ENCODE measurements at regions not wholly inside any gene's neighbourhood (a gene's known extent, or its start where the extent isn't known, plus 50 kb on each side); places are given as distances from the start of the nearest gene placed in this dataset.
"Not testable (repeated sequence)": the region's sequence is repeated elsewhere in the genome, so short reads cannot be mapped to it uniquely, and the experiment has no call there.

DNA sequence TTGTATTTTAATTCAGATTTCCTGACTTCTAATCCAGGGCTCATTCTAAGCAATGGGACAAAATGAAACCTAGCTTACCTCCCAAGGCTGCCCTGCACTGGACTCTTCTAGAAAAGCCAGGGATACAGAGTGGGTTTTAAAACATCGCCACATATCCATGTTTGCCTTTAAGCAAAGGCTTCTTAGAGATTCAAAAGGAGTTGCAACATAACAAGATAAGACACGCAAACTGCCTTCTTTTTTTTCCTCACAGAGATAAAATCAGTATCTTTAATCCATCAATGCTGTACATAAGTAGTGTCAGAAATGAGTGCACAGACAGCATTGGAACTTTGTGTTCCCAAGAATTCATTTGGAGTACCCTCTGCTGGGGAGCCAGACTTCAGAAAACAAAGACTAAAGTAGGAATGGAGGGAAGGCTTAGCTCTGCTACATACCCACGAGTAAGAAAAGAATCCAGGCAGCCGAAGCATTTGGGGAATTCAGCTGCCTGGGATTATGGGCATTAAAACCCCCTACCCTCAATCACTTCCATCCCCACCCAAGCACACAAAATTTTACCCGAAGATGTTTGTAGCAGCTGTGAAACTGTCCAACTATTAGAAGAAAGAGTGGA is 427.8 kb downstream of the ARL4A start:
- Histone ChIP-seq H3K4me1 (replicated peaks in 1 of 2) (peaks cover 4 to 5% of the 10 kb centered on the region in 2 donors), H3K27ac (no peak overlapping the region), H3K4me3 (no peak overlapping the region)
- ATAC-seq (replicated peaks in 6 of 8): peak in 3 of 8 experiments; percentile 31 to 46 (median 40)
- 0 to 63% (median 42%) methylated on average over 1 to 5 of the region's 5 CpGs; no CpG with 5 or more reads in 2 of the 10 experiments for WGBS, 10 experiments
- in situ Hi-C loops (cut with MboI; ENCODE audit: low pct_unique_long_range_greater_than_20kb in 2 of 9, low sequenced_read_pairs in 9 of 9, unreplicated experiment in 9 of 9): loop anchor here in 1 of 9 experiments (10.0 kb wide), 1 partner anchor 420 kb away; no protein-coding TSS in a partner anchor

DNA sequence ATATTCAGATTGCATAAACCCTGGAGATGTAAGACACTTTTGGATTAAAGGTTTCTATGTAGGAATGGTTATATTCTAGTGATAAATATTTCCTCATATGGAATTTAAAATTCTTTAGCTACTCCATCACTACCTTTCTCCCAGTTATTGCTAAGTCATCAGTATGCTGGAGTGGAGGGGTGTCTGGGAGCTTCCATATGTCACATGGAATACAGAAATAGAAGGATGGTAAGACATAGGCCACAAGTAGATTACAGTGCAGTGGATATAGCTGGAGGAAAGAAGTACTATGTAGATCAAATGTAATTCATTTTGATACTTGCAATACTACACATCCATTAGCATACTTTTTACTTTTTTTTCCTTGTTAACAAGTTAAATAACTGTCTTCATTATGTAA is 428.4 kb downstream of the ARL4A start:
- in situ Hi-C loops (cut with MboI; ENCODE audit: low pct_unique_long_range_greater_than_20kb in 2 of 9, low sequenced_read_pairs in 9 of 9, unreplicated experiment in 9 of 9): loop anchor here in 1 of 9 experiments (10.0 kb wide), 1 partner anchor 421 kb away; no protein-coding TSS in a partner anchor
- Histone ChIP-seq H3K4me1 (replicated peaks in 1 of 2) (peaks cover 4 to 5% of the 10 kb centered on the region in 2 donors), H3K4me3 (no peak overlapping the region), H3K27ac (no peak overlapping the region)
- peak in 2 of 8 experiments; percentile 38 to 52 for ATAC-seq (replicated peaks in 6 of 8)

DNA sequence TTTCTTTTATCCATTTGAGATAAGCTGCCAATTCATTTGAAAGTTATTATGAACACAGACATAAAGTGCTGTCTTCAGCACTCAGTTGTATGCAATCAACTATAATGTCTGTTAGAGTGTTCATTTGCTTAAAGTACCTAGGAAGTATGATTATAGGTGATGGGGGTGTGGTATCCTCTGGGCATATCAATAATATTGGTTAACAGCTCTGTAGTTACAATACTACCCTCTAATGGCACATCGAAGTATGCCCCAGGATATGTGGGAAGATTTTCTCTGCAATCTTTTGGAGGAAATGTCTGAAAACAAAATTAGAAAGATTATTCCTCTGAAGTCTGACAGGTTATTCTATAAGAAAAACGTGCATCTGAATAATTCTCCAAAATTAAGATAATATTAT is 429.7 kb downstream of the ARL4A start:
- no peak overlapping the region for H3K27ac ChIP-seq
- 0 to 64% (median 24%) methylated on average over 1 to 2 of the region's 2 CpGs for WGBS, 10 experiments
- peak in 1 of 8 experiments; percentile 56 for ATAC-seq (replicated peaks in 6 of 8)
- H3K4me3 ChIP-seq: no peak overlapping the region
- H3K4me1 ChIP-seq (replicated peaks in 1 of 2): peaks cover 4 to 5% of the 10 kb centered on the region in 2 donors
- in situ Hi-C loops (cut with MboI; ENCODE audit: low pct_unique_long_range_greater_than_20kb in 2 of 9, low sequenced_read_pairs in 9 of 9, unreplicated experiment in 9 of 9): loop anchor here in 1 of 9 experiments (10.0 kb wide), 1 partner anchor 422 kb away; no protein-coding TSS in a partner anchor

DNA sequence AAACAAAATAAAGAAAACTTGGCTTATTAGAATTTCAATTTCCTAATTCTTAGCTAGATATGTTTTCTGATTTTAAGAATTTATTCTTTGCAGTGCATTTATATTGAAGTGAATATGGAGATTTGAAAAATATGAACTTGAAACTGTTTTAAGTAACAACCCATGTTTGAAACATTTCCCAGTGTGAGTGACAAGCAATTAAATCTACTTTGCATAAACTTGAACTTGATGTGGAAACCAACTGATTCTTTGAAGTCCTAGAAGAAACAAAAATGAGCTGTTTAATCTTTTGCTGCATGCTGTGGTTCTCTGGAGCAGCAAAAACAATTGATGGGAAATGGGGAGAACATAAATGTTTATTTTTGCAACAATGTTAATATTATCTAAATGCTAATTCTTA is 430.2 kb downstream of the ARL4A start:
- Histone ChIP-seq H3K27ac (no peak overlapping the region), H3K4me1 (replicated peaks in 1 of 2) (peaks cover 4 to 5% of the 10 kb centered on the region in 2 donors), H3K4me3 (no peak overlapping the region)
- in situ Hi-C loops (cut with MboI; ENCODE audit: low pct_unique_long_range_greater_than_20kb in 2 of 9, low sequenced_read_pairs in 9 of 9, unreplicated experiment in 9 of 9): loop anchor here in 1 of 9 experiments (10.0 kb wide), 1 partner anchor 423 kb away; no protein-coding TSS in a partner anchor
- ATAC-seq (replicated peaks in 6 of 8): no peak

DNA sequence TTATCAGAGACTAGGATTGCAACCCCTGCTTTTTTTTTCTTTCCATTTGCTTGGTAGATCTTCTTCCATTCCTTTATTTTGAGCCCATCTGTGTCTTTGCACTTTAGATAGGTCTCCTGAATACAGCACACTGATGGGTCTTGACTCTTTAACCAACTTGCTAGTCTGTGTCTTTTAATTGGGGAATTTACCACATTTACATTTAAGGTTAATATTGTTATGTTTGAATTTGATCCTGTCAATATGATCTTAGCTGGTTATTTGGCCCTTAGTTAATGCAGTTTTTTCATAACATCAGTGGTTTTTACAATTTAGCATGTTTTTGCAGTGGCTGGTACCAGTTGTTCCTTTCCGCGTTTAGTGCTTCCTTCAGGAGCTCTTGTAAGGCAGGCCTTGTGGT is 437.2 kb downstream of the ARL4A start:
- H3K4me1 ChIP-seq (replicated peaks in 1 of 2); in situ Hi-C loops (cut with MboI; ENCODE audit: low pct_unique_long_range_greater_than_20kb in 2 of 9, low sequenced_read_pairs in 9 of 9, unreplicated experiment in 9 of 9); ATAC-seq (replicated peaks in 6 of 8); H3K27ac ChIP-seq; H3K4me3 ChIP-seq: not testable (repeated sequence)
- 73 to 100% (median 96%) methylated on average over 1 to 2 of the region's 2 CpGs; no CpG with 5 or more reads in 2 of the 10 experiments for WGBS, 10 experiments

DNA sequence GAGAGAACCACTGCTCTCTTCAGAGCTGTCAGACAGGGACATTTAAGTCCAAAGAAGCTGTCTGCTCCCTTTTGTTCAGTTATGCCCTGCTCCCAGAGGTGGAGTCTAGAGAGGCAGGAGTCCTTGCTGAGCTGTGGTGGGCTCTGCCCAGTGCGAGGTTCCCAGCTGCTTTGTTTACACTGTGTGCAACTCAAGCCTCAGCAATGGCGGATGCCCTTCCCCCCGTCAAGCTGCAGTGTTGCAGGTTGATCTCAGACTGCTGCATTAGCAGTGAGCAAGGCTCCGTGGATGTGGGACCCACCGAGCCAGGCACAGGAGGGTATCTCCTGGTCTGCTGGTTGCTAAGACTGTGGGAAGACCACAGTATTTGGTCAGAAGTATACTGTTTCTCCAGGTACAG is 438.9 kb downstream of the ARL4A start:
- 50 to 100% (median 95%) methylated on average over 1 to 4 of the region's 5 CpGs; no CpG with 5 or more reads in 5 of the 10 experiments for WGBS, 10 experiments
- Histone ChIP-seq H3K4me3 (no peak overlapping the region), H3K27ac (no peak overlapping the region), H3K4me1 (replicated peaks in 1 of 2) (no peaks in the 10 kb centered on the region)
- in situ Hi-C loops (cut with MboI; ENCODE audit: low pct_unique_long_range_greater_than_20kb in 2 of 9, low sequenced_read_pairs in 9 of 9, unreplicated experiment in 9 of 9): no loop called here
- no peak for ATAC-seq (replicated peaks in 6 of 8)

DNA sequence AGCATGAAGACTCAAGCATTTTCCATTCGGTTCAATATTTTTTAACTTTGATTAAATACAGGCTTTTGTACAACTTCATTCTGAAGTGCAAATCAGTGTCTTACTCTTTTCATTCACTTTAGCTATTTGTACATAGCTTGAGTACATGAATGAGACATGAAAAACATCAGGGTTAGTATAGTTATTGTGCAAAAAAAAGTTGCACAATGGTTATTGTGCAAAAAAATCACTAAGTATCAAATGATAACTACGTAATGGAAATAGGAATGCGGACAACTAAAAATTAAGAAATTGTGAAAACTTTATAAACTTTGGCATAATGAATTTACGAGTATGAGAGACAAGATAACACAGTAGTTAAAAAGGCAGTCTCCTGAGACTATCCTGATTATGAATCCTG is 442.9 kb downstream of the ARL4A start:
- H3K4me3 ChIP-seq: no peak overlapping the region
- no peak for ATAC-seq (replicated peaks in 6 of 8)
- 30 to 100% (median 93%) methylated on average over 2 to 4 of the region's 4 CpGs for WGBS, 10 experiments
- in situ Hi-C loops (cut with MboI; ENCODE audit: low pct_unique_long_range_greater_than_20kb in 2 of 9, low sequenced_read_pairs in 9 of 9, unreplicated experiment in 9 of 9): no loop called here
- H3K4me1 ChIP-seq (replicated peaks in 1 of 2): no peaks in the 10 kb centered on the region
- no peak overlapping the region for H3K27ac ChIP-seq

DNA sequence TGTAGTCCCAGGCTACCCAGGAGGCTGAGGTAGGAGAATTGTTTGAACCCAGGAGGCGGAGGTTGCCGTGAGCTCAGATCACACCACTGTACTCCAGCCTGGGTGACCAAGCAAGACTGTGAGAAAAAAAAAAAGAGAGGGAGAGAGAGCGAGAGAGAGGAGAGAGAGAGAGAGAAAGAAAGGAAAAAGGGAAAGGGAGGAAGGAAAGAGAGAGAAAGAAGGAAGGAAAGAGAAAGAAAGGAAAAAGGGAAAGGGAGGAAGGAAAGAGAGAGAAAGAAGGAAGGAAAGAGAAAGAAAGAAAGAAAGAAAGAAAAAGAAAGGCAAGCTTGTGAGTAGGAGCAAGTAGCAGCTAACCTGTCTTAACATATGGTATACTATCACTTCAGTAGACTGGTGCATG is 443.5 kb downstream of the ARL4A start:
- in situ Hi-C loops (cut with MboI; ENCODE audit: low pct_unique_long_range_greater_than_20kb in 2 of 9, low sequenced_read_pairs in 9 of 9, unreplicated experiment in 9 of 9); H3K4me3 ChIP-seq; H3K27ac ChIP-seq; H3K4me1 ChIP-seq (replicated peaks in 1 of 2); ATAC-seq (replicated peaks in 6 of 8): not testable (repeated sequence)
- WGBS, 10 experiments: 41 to 100% (median 77%) methylated on average over 1 to 3 of the region's 3 CpGs; no CpG with 5 or more reads in 3 of the 10 experiments

DNA sequence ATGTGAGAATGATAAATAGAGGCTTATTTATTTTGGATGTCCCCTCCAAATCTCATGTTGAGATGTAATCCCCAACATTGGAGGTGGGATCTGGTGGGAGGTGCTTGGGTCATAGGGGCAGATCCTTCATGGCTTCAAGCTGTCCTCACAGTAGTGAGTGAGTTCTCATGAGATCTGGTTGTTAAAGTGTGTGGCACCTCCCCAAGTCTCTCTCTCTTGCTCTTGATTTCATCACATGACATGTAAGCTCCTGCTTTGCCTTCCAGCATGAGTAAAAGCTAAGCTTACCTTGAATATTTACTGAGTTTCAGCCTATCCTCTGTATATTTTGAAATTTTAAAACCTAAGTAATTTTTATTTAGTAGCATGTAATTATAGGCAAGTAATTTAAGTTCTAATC is 444.9 kb downstream of the ARL4A start:
- no peak for ATAC-seq (replicated peaks in 6 of 8)
- in situ Hi-C loops (cut with MboI; ENCODE audit: low pct_unique_long_range_greater_than_20kb in 2 of 9, low sequenced_read_pairs in 9 of 9, unreplicated experiment in 9 of 9): no loop called here
- Histone ChIP-seq H3K27ac (no peak overlapping the region), H3K4me1 (replicated peaks in 1 of 2) (no peaks in the 10 kb centered on the region), H3K4me3 (no peak overlapping the region)

DNA sequence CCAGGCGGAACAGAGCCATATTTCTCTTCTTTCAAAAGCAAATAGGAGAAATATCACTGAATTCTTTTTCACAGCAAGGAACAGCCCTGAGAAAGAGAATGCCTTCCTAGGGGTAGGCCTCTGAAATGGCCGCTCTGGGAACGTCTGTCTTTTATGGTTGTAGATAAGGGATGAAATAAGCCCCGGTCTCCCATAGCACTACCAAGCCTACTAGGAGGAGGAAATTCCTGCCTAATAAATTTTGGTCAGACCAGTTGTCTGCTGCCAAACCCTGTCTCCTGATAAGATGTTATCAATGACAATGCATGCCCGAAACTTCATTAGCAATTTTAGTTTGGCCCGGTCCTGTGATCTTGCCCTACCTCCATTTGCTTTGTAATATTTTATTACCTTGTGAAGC is 448.9 kb downstream of the ARL4A start:
- H3K4me1 ChIP-seq (replicated peaks in 1 of 2); in situ Hi-C loops (cut with MboI; ENCODE audit: low pct_unique_long_range_greater_than_20kb in 2 of 9, low sequenced_read_pairs in 9 of 9, unreplicated experiment in 9 of 9); H3K4me3 ChIP-seq; ATAC-seq (replicated peaks in 6 of 8); H3K27ac ChIP-seq: not testable (repeated sequence)
- WGBS, 10 experiments: 52 to 100% (median 95%) methylated on average over 1 to 6 of the region's 6 CpGs; no CpG with 5 or more reads in 2 of the 10 experiments

DNA sequence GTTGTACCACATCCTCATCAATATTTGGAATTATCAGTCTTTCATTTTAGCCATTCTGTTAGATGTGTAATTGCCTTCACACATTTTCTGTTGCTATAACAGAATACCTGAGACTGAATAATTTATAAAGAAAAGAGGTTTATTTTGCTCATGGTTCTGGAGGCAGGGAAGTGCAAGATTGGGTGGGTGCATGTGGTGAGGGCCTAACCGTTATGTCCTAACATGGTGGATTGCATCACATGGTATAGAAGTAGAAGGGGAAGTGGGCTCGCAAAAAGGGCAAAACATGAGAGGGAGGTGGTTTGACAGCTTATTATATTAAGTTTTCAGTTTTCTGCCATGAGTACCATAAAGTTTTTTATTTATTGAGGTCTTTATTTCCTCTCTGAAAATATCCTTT is 452.0 kb downstream of the ARL4A start:
- H3K27ac ChIP-seq: no peak overlapping the region
- in situ Hi-C loops (cut with MboI; ENCODE audit: low pct_unique_long_range_greater_than_20kb in 2 of 9, low sequenced_read_pairs in 9 of 9, unreplicated experiment in 9 of 9): no loop called here
- WGBS, 10 experiments: 24 to 100% (median 100%) methylated on average over 1 to 2 of the region's 2 CpGs; no CpG with 5 or more reads in 1 of the 10 experiments
- H3K4me1 ChIP-seq (replicated peaks in 1 of 2): no peaks in the 10 kb centered on the region
- ATAC-seq (replicated peaks in 6 of 8): no peak
- H3K4me3 ChIP-seq: no peak overlapping the region

DNA sequence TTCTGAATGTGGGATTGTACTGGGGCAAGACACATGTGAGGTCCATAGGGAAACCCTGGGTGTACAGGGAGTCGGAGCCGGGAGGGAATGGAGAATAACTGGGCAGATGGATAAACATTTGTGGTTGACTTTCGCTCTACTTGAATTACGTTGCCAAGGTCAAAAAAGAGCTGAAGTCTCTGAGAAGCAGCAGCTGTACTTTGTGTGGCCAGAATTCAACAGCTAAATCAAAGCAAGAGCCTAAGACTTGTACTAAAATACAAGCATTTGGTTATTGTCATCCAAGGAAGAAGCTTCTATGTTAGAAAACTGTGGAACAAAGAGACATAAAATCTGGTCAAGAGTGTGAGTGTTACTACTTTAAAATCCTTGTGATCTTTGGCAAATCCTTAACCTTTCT is 457.2 kb downstream of the ARL4A start:
- Histone ChIP-seq H3K4me1 (replicated peaks in 1 of 2) (no peaks in the 10 kb centered on the region), H3K4me3 (no peak overlapping the region), H3K27ac (no peak overlapping the region)
- in situ Hi-C loops (cut with MboI; ENCODE audit: low pct_unique_long_range_greater_than_20kb in 2 of 9, low sequenced_read_pairs in 9 of 9, unreplicated experiment in 9 of 9): no loop called here
- WGBS, 10 experiments: 27 to 100% (median 74%) methylated on average over 2 to 4 of the region's 4 CpGs; no CpG with 5 or more reads in 2 of the 10 experiments
- no peak for ATAC-seq (replicated peaks in 6 of 8)

DNA sequence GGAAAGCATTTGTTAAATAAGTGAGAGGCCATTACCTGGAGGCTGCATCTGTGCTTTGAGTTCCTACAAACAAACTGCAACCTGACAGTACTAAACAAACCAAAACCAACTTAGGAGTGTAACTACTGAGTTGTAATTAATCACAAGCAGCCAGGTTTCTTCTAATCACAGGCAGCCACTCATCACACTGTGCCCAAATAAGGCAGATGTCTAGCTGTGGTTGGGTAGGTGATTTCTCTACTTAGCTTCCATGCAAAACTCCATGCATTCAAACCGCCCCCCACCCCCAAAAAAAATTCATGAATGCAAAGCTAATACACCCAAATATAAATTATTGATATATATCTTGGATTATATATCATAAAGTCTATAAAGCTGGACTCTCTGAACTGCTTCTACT is 461.1 kb downstream of the ARL4A start:
- H3K27ac ChIP-seq: no peak overlapping the region
- peaks cover 0 to 3% of the 10 kb centered on the region in 2 donors for H3K4me1 ChIP-seq (replicated peaks in 1 of 2)
- whole genome bisulfite sequencing, 10 experiments: 0 to 100% (median 22%) methylated on average over 1 of the region's 1 CpG; no CpG with 5 or more reads in 5 of the 10 experiments
- in situ Hi-C loops (cut with MboI; ENCODE audit: low pct_unique_long_range_greater_than_20kb in 2 of 9, low sequenced_read_pairs in 9 of 9, unreplicated experiment in 9 of 9): no loop called here
- no peak for ATAC-seq (replicated peaks in 6 of 8)
- no peak overlapping the region for H3K4me3 ChIP-seq

DNA sequence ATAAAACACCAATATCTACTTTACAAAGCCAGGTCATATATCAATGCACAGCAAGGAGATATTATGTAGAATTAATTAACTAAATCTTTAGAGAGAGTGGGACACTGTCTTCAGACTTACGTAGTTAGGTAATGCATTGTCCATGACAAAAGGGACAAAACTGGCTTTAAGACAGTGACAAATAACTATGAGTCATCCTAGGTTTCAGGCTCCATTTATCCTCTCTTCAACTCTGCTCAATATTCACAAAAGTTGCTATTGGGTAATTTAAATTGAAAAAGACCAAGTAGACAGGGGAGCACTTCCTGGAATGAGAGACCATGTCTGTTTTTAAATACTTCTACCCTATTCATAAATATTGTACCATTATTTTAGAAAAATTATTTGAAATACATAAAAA is 464.5 kb downstream of the ARL4A start:
- H3K4me3 ChIP-seq: no peak overlapping the region
- 0 to 100% (median 29%) methylated on average over 1 of the region's 1 CpG; no CpG with 5 or more reads in 3 of the 10 experiments for WGBS, 10 experiments
- no peak overlapping the region for H3K27ac ChIP-seq
- H3K4me1 ChIP-seq (replicated peaks in 1 of 2): peaks cover 0 to 3% of the 10 kb centered on the region in 2 donors
- in situ Hi-C loops (cut with MboI; ENCODE audit: low pct_unique_long_range_greater_than_20kb in 2 of 9, low sequenced_read_pairs in 9 of 9, unreplicated experiment in 9 of 9): no loop called here
- peak in 5 of 8 experiments; percentile 76 to 93 (median 92) for ATAC-seq (replicated peaks in 6 of 8)

Data from motor neuron (in vitro differentiated cells).